K562 (cell line): ENCODE measurements at regions not wholly inside any gene's neighbourhood (a gene's known extent, or its start where the extent isn't known, plus 50 kb on each side); places are given as distances from the start of the nearest gene placed in this dataset.

ENCODE experiments used
- GMEB1 ChIP-seq: fragments of 250-450 bp; sonication (Bioruptor Pico); IDR thresholded peaks from 2 replicates; pipeline ENCODE4 v1.4.0; 2020; ENCODE audit warnings: mild to moderate bottlenecking
- HBP1 ChIP-seq: fragments of 450-650 bp; formaldehyde crosslinking; IDR thresholded peaks from 2 replicates; pipeline ENCODE4 v1.4.0; 2022; ENCODE audit warnings: missing genetic modification characterization
- HINFP ChIP-seq: fragments of 450-650 bp; conservative IDR thresholded peaks from 2 replicates; pipeline ENCODE4 v1.6.1; 2016; ENCODE audit warnings: missing genetic modification characterization, low read depth, mild to moderate bottlenecking, control low read depth, missing compliant biosample characterization
- HOXB6 ChIP-seq: fragments of 250-450 bp; sonication (Bioruptor Pico); IDR thresholded peaks from 2 replicates; pipeline ENCODE4 v1.5.1; 2022; ENCODE audit warnings: mild to moderate bottlenecking, borderline replicate concordance
- RFX7 ChIP-seq: fragments of 250-450 bp; sonication (Bioruptor Pico); IDR thresholded peaks from 2 replicates; pipeline ENCODE4 v1.5.1; 2021; ENCODE audit warnings: mild to moderate bottlenecking
- TBL1XR1 ChIP-seq, 2 experiments: IDR thresholded peaks; 2 replicates each; pipeline ENCODE4 v1.6.1; 2012; ENCODE audit warnings: improper control_type of control experiment in 2 of 2, low read length in 2 of 2, mild to moderate bottlenecking in 1 of 2
- ZNF655 ChIP-seq: fragments of 250-450 bp; sonication (Bioruptor Pico); IDR thresholded peaks from 2 replicates; pipeline ENCODE4 v1.5.0; 2021

GRCh38 chr4:31307029-31307428, 586.9 kb downstream of the PCDH7 start (continued):
- TF ChIP-seq HINFP (tag) (no peak), RFX7 (CRISPR knock-in tag) (no peak), GMEB1 (no peak), HOXB6 (CRISPR knock-in tag) (no peak), HBP1 (CRISPR knock-in tag) (no peak), TBL1XR1 (IDR thresholded peaks at IDR 0.05; ENCODE audit: low read length in 2 of 2) (no peak), ZNF655 (CRISPR knock-in tag) (no peak)
